CD14-positive monocyte (primary cell): ENCODE measurements at regions not wholly inside any gene's neighbourhood (a gene's known extent, or its start where the extent isn't known, plus 50 kb on each side); places are given as distances from the start of the nearest gene placed in this dataset.

Experiments used
- DNase-seq, 3 donors: peaks; one replicate each; pipeline ENCODE4 v3.0.0-alpha.2; 2011 to 2022
- H2AFZ ChIP-seq: 2 replicates; pipeline ENCODE4 v1.6.0; 2012; ENCODE audit warnings: mild to moderate bottlenecking, low read depth, low read length, inconsistent platforms; ENCODE audit not compliant: insufficient read depth, poor library complexity, severe bottlenecking
- H3K27ac ChIP-seq, 2 donors: 1 replicate in 1 of 2; 2 replicates in 1 of 2; pipeline ENCODE4 v1.5.1; 2012 to 2013; ENCODE audit warnings: low read length in 2 of 2, control low read depth in 1 of 2, inconsistent platforms in 1 of 2, low read depth in 1 of 2, mild to moderate bottlenecking in 1 of 2
- H3K27me3 ChIP-seq, 2 donors: one replicate each; pipeline versions ENCODE4 v1.6.0 to v1.6.1; 2011 to 2013; ENCODE audit warnings: low read length in 2 of 2; ENCODE audit not compliant: control insufficient read depth in 2 of 2, insufficient read depth in 2 of 2
- H3K36me3 ChIP-seq, 2 donors: replicated peaks in 1 of 2; 1 replicate in 1 of 2; 2 replicates in 1 of 2; pipeline versions ENCODE4 v1.5.1 to v1.6.1; 2012 to 2013; ENCODE audit warnings: low read length in 2 of 2, control low read depth in 1 of 2, inconsistent platforms in 1 of 2, mild to moderate bottlenecking in 1 of 2; ENCODE audit not compliant: insufficient read depth in 2 of 2, control insufficient read depth in 1 of 2
- H3K4me1 ChIP-seq, 2 donors: 1 replicate in 1 of 2; 2 replicates in 1 of 2; pipeline versions ENCODE4 v1.5.1 to v1.6.1; 2012 to 2013; ENCODE audit warnings: low read length in 2 of 2, control low read depth in 1 of 2, inconsistent platforms in 1 of 2, mild to moderate bottlenecking in 1 of 2, moderate library complexity in 1 of 2; ENCODE audit not compliant: insufficient read depth in 2 of 2, control insufficient read depth in 1 of 2
- H3K4me2 ChIP-seq: replicated peaks from 2 replicates; pipeline ENCODE3; 2012; ENCODE audit warnings: low read length, moderate library complexity, mild to moderate bottlenecking; ENCODE audit not compliant: poor library complexity, severe bottlenecking; ENCODE audit errors: extremely low read depth
- H3K4me3 ChIP-seq, 3 experiments: fragments of 200-600 bp in 1 of 3; sonication (generic) in 1 of 3; replicated peaks in 1 of 3; 1 replicate in 2 of 3; 2 replicates in 1 of 3; pipeline ENCODE4 v1.5.1; 2011 to 2013; ENCODE audit warnings: low read length in 3 of 3, mild to moderate bottlenecking in 3 of 3, control low read depth in 2 of 3, low read depth in 2 of 3, inconsistent platforms in 1 of 3, moderate library complexity in 1 of 3
- H3K79me2 ChIP-seq: 2 replicates; pipeline ENCODE4 v1.6.0; 2012; ENCODE audit warnings: mild to moderate bottlenecking, control low read depth, inconsistent platforms, low read length, moderate library complexity; ENCODE audit not compliant: insufficient read depth
- H3K9ac ChIP-seq: 2 replicates; pipeline ENCODE4 v1.6.0; 2017; ENCODE audit warnings: low read length, mild to moderate bottlenecking; ENCODE audit not compliant: insufficient read depth, poor library complexity, severe bottlenecking
- H3K9me3 ChIP-seq, 2 donors: replicated peaks in 1 of 2; 1 replicate in 1 of 2; 2 replicates in 1 of 2; pipeline versions ENCODE4 v1.5.1 to v1.6.1; 2012 to 2013; ENCODE audit warnings: low read length in 2 of 2, control low read depth in 1 of 2; ENCODE audit not compliant: control insufficient read depth in 1 of 2, insufficient read depth in 1 of 2
- H4K20me1 ChIP-seq: 2 replicates; pipeline ENCODE4 v1.6.0; 2012; ENCODE audit warnings: mild to moderate bottlenecking, low read length, control low read depth, moderate library complexity; ENCODE audit not compliant: insufficient read depth
- H3K27ac Mint-ChIP-seq, 7 donors: one replicate each; pipeline ENCODE4 v1.8.0; 2020; ENCODE audit warnings: mild to moderate bottlenecking in 7 of 7, mixed read lengths in 7 of 7, moderate library complexity in 6 of 7, inconsistent platforms in 2 of 7
- H3K27me3 Mint-ChIP-seq, 3 donors: one replicate each; pipeline ENCODE4 v1.8.0; 2021 to 2022; ENCODE audit warnings: low read depth in 3 of 3, mild to moderate bottlenecking in 3 of 3, mixed read lengths in 3 of 3, moderate library complexity in 3 of 3, inconsistent platforms in 1 of 3
- H3K36me3 Mint-ChIP-seq, 2 donors: one replicate each; pipeline ENCODE4 v1.8.0; 2020; ENCODE audit warnings: mixed read lengths in 2 of 2, inconsistent platforms in 1 of 2, mild to moderate bottlenecking in 1 of 2
- H3K4me1 Mint-ChIP-seq: one replicate; pipeline ENCODE4 v1.8.0; 2020; ENCODE audit warnings: mild to moderate bottlenecking, mixed read lengths
- H3K4me3 Mint-ChIP-seq, 2 donors: one replicate each; pipeline ENCODE4 v1.8.0; 2020; ENCODE audit warnings: mild to moderate bottlenecking in 2 of 2, mixed read lengths in 2 of 2, moderate library complexity in 1 of 2
- H3K9me3 Mint-ChIP-seq, 7 donors: one replicate each; pipeline ENCODE4 v1.8.0; 2020 to 2022; ENCODE audit warnings: mixed read lengths in 7 of 7, mild to moderate bottlenecking in 6 of 7, moderate library complexity in 6 of 7, inconsistent platforms in 2 of 7
- CTCF ChIP-seq: fragments of 200-600 bp; IDR thresholded peaks from one replicate; pipeline ENCODE4 v1.8.0; 2022; ENCODE audit warnings: antibody characterized with exemption, mild to moderate bottlenecking
- WGBS: methylation state at CpG from one replicate; pipeline ENCODE4 v1.1.5; 2013; ENCODE audit warnings: missing lambda C conversion rate; ENCODE audit not compliant: insufficient coverage; 5-methylcytosine and 5-hydroxymethylcytosine counted together
- intact Hi-C, 2 donors: fragments of 100-400 bp; cut with micrococcal nuclease; formaldehyde crosslinking; loops; one replicate each; pipeline versions ENCODE4 v1.15.0 to v1.15.1; 2023

GRCh38 chr1:29892247-29892646, 655.9 kb downstream of the PTPRU start:
- H4K20me1 ChIP-seq: no peaks in the 10 kb centered on the region
- Mint-ChIP-seq H3K27ac (no peak overlapping the region), H3K4me1 (peaks cover 5% of the 10 kb centered on the region), H3K27me3 (peaks cover 10 to 14% (median 14%) of the 10 kb centered on the region in 3 donors), H3K4me3 (peak overlapping the region in 1 of 2 donors; percentile 29), H3K9me3 (peaks cover 0 to 3% (median 0%) of the 10 kb centered on the region in 7 donors), H3K36me3 (no peaks in the 10 kb centered on the region)
- H3K27me3 ChIP-seq: no peaks in the 10 kb centered on the region
- H3K4me3 ChIP-seq: no peak overlapping the region
- WGBS: no CpG with 5 or more reads among the region's 1 CpG
- H3K4me1 ChIP-seq: peaks cover 0 to 5% of the 10 kb centered on the region in 2 donors
- H3K9ac ChIP-seq: no peak overlapping the region
- H3K9me3 ChIP-seq: no peaks in the 10 kb centered on the region
- H3K79me2 ChIP-seq: no peaks in the 10 kb centered on the region
- no peak for DNase-seq
- TF ChIP-seq CTCF: no peak
- intact Hi-C loops: no loop called here
- H2AFZ ChIP-seq: no peak overlapping the region
- H3K4me2 ChIP-seq: no peak overlapping the region
- H3K27ac ChIP-seq: no peak overlapping the region
- H3K36me3 ChIP-seq: no peaks in the 10 kb centered on the region

- Histone ChIP-seq H3K4me3 (no peak overlapping the region), H3K27ac (no peak overlapping the region), H3K36me3 (no peaks in the 10 kb centered on the region), H3K4me1 (no peaks in the 10 kb centered on the region), H3K9ac (no peak overlapping the region), H3K4me2 (no peak overlapping the region), H3K27me3 (no peaks in the 10 kb centered on the region), H3K79me2 (no peaks in the 10 kb centered on the region), H4K20me1 (no peaks in the 10 kb centered on the region), H3K9me3 (no peaks in the 10 kb centered on the region), H2AFZ (no peak overlapping the region)
- Mint-ChIP-seq H3K36me3 (no peaks in the 10 kb centered on the region), H3K27ac (no peak overlapping the region), H3K27me3 (peaks cover 10 to 13% (median 12%) of the 10 kb centered on the region in 3 donors), H3K4me3 (no peak overlapping the region), H3K4me1 (no peaks in the 10 kb centered on the region), H3K9me3 (peaks cover 0 to 3% (median 0%) of the 10 kb centered on the region in 7 donors)
- no CpG with 5 or more reads among the region's 7 CpGs for WGBS
- no peak for DNase-seq
- intact Hi-C loops: no loop called here
- TF ChIP-seq CTCF: no peak
Observed at GRCh38 chr1:29890201-29890959, 654.1 kb downstream of the PTPRU start.
